PC-9 (cell line): ENCODE measurements at regions not wholly inside any gene's neighbourhood (a gene's known extent, or its start where the extent isn't known, plus 50 kb on each side); places are given as distances from the start of the nearest gene placed in this dataset.

Experiments
- BruUV-seq: library from RNA; stranded (reverse); fragments of 400-500 nt; replicated peaks from 2 replicates; lab custom pipeline; 2021; lab: Mats Ljungman, UMichigan
- CTCF ChIA-PET: fragments of 300-600 bp; sonication (Branson Sonifier 250); formaldehyde crosslinking; loops from one replicate; lab custom pipeline; 2022; ENCODE audit warnings: antibody characterized with exemption; lab: Charles Lee
- POLR2A ChIA-PET: fragments of 300-600 bp; sonication (Branson Sonifier 250); formaldehyde crosslinking; loops from one replicate; lab custom pipeline; 2022; ENCODE audit warnings: antibody characterized with exemption; ENCODE audit not compliant: unreplicated experiment; lab: Charles Lee
- DNase-seq, 2 experiments: peaks; one replicate each; pipeline versions ENCODE4 v3.0.0 to v3.0.0-alpha.2; 2015 to 2022; ENCODE audit warnings: mixed read lengths in 1 of 2
- H2AFZ ChIP-seq: fragments of 200-600 bp; sonication (generic); 2 replicates; pipeline ENCODE4 v1.8.1; 2017; ENCODE audit warnings: antibody characterized with exemption
- H3F3A ChIP-seq: fragments of 200-600 bp; sonication (generic); 2 replicates; pipeline ENCODE4 v1.8.1; 2017; ENCODE audit warnings: antibody characterized with exemption, mild to moderate bottlenecking, low read depth; ENCODE audit not compliant: insufficient read depth
- H3K27ac ChIP-seq: fragments of 200-600 bp; sonication (generic); 2 replicates; pipeline ENCODE4 v1.6.1; 2016; ENCODE audit warnings: mixed run types
- H3K27me3 ChIP-seq: fragments of 200-600 bp; sonication (generic); 2 replicates; pipeline ENCODE4 v1.6.1; 2016; ENCODE audit warnings: low read depth, mixed run types; ENCODE audit not compliant: insufficient read depth
- H3K36me3 ChIP-seq: fragments of 200-600 bp; sonication (generic); 2 replicates; pipeline ENCODE4 v1.6.1; 2016; ENCODE audit warnings: low read depth, mixed run types
- H3K4me1 ChIP-seq: fragments of 200-600 bp; sonication (generic); replicated peaks from 2 replicates; pipeline ENCODE4 v1.6.1; 2016; ENCODE audit warnings: mixed run types; ENCODE audit not compliant: insufficient read depth
- H3K4me2 ChIP-seq: fragments of 200-600 bp; sonication (generic); 2 replicates; pipeline ENCODE4 v1.6.1; 2017; ENCODE audit warnings: mixed run types
- H3K4me3 ChIP-seq: fragments of 200-600 bp; sonication (generic); 2 replicates; pipeline ENCODE4 v1.6.1; 2016; ENCODE audit warnings: mixed run types
- H3K79me2 ChIP-seq: fragments of 200-600 bp; sonication (generic); 2 replicates; pipeline ENCODE4 v1.6.1; 2017; ENCODE audit warnings: low read depth, mixed run types
- H3K9me2 ChIP-seq: fragments of 200-600 bp; sonication (generic); 2 replicates; pipeline ENCODE4 v1.8.1; 2017; ENCODE audit warnings: mild to moderate bottlenecking; ENCODE audit not compliant: insufficient read depth
- H3K9me3 ChIP-seq: fragments of 200-600 bp; sonication (generic); 2 replicates; pipeline ENCODE4 v1.8.1; 2016; ENCODE audit warnings: low read depth; ENCODE audit not compliant: insufficient read depth
- H4K20me1 ChIP-seq: fragments of 200-600 bp; sonication (generic); 2 replicates; pipeline ENCODE4 v1.8.1; 2017; ENCODE audit not compliant: insufficient read depth
- CTCF ChIP-seq: fragments of 200-600 bp; sonication (generic); conservative IDR thresholded peaks from 2 replicates; pipeline ENCODE4 v1.6.1; 2017; ENCODE audit warnings: mixed run types, antibody characterized with exemption, mild to moderate bottlenecking, moderate library complexity
- EZH2 ChIP-seq: fragments of 200-600 bp; sonication (generic); IDR thresholded peaks from 2 replicates; pipeline ENCODE4 v1.8.0; 2017; ENCODE audit warnings: antibody characterized with exemption, low read depth
- intact Hi-C: fragments of 100-400 bp; cut with micrococcal nuclease; formaldehyde crosslinking; loops from one replicate; pipeline ENCODE4 v1.10.0; 2022; ENCODE audit not compliant: unreplicated experiment

- H3K27me3 ChIP-seq = peaks cover 25% of the 10 kb centered on the region
- no peaks in the 10 kb centered on the region for H3K9me3 ChIP-seq
- TF ChIP-seq CTCF (no peak), EZH2 (no peak)
- DNase-seq = no peak
- H3K4me2 ChIP-seq = no peak overlapping the region
- no peaks in the 10 kb centered on the region for H3K36me3 ChIP-seq
- H3K4me1 ChIP-seq = no peaks in the 10 kb centered on the region
- intact Hi-C loops = no loop called here
- H4K20me1 ChIP-seq = no peaks in the 10 kb centered on the region
- no peak overlapping the region for H3K4me3 ChIP-seq
- H3K9me2 ChIP-seq = no peaks in the 10 kb centered on the region
- no peak overlapping the region for H3K27ac ChIP-seq
- CTCF ChIA-PET = no interaction called here
- no peaks in the 10 kb centered on the region for H3F3A ChIP-seq
- BruUV-seq = no TSS peak
- H3K79me2 ChIP-seq = no peaks in the 10 kb centered on the region
- H2AFZ ChIP-seq = no peak overlapping the region
- POLR2A ChIA-PET = no interaction called here
Observed at GRCh38 chr22:17318817-17319216, 50.4 kb upstream of the CECR2 start.

GRCh38 chr22:17315310-17315709 is 54.0 kb upstream of the CECR2 start:
- H3K9me3 ChIP-seq = no peaks in the 10 kb centered on the region
- intact Hi-C loops = no loop called here
- H3K79me2 ChIP-seq = no peaks in the 10 kb centered on the region
- H3K4me1 ChIP-seq = no peaks in the 10 kb centered on the region
- H3K36me3 ChIP-seq = no peaks in the 10 kb centered on the region
- H3F3A ChIP-seq = no peaks in the 10 kb centered on the region
- no peak for DNase-seq
- H3K4me2 ChIP-seq = no peak overlapping the region
- TF ChIP-seq CTCF = no peak
- TF ChIP-seq EZH2 = no peak
- H3K27ac ChIP-seq = no peak overlapping the region
- H4K20me1 ChIP-seq = no peaks in the 10 kb centered on the region
- H2AFZ ChIP-seq = no peak overlapping the region
- no peaks in the 10 kb centered on the region for H3K9me2 ChIP-seq
- ChIA-PET CTCF (no interaction called here), POLR2A (no interaction called here)
- BruUV-seq = no TSS peak
- no peak overlapping the region for H3K4me3 ChIP-seq
- H3K27me3 ChIP-seq = peaks cover 54% of the 10 kb centered on the region

- CTCF ChIA-PET = no interaction called here
- no TSS peak for BruUV-seq
- POLR2A ChIA-PET = no interaction called here
- Histone ChIP-seq H3K9me2 (no peaks in the 10 kb centered on the region), H3K79me2 (no peaks in the 10 kb centered on the region), H3K36me3 (no peaks in the 10 kb centered on the region), H3K4me3 (no peak overlapping the region), H3K4me1 (no peaks in the 10 kb centered on the region), H2AFZ (no peak overlapping the region), H4K20me1 (no peaks in the 10 kb centered on the region), H3K4me2 (no peak overlapping the region), H3K27me3 (peaks cover 53% of the 10 kb centered on the region), H3F3A (no peaks in the 10 kb centered on the region), H3K9me3 (no peaks in the 10 kb centered on the region), H3K27ac (no peak overlapping the region)
- intact Hi-C loops = no loop called here
- DNase-seq = no peak
- TF ChIP-seq CTCF = no peak
- no peak for TF ChIP-seq EZH2
Observed at GRCh38 chr22:17314487-17314886, 54.8 kb upstream of the CECR2 start.
